SU-DHL-6 (cell line): ENCODE measurements at regions not wholly inside any gene's neighbourhood (a gene's known extent, or its start where the extent isn't known, plus 50 kb on each side); places are given as distances from the start of the nearest gene placed in this dataset.

ENCODE experiments used
- CTCF ChIP-seq: fragments of 200-600 bp; sonication (generic); IDR thresholded peaks from one replicate; pipeline ENCODE4 v1.5.1; 2017; ENCODE audit warnings: antibody characterized with exemption, mild to moderate bottlenecking, low read length, moderate library complexity; ENCODE audit not compliant: insufficient read depth, poor library complexity, severe bottlenecking
- EZH2phosphoT487 ChIP-seq: fragments of 200-600 bp; sonication (generic), shearing (Covaris generic); conservative IDR thresholded peaks from 2 replicates; pipeline ENCODE4 v1.6.1; 2018; ENCODE audit warnings: mild to moderate bottlenecking, antibody characterized with exemption, low read length, moderate library complexity, mixed read lengths

- TF ChIP-seq CTCF (no peak), EZH2phosphoT487 (no peak)
These were observed 315.9 kb upstream of the PCSK5 start for GRCh38 chr9:75574569-75574968.
